Suprapubic skin (tissue), 3 donors: ENCODE measurements at regions not wholly inside any gene's neighbourhood (a gene's known extent, or its start where the extent isn't known, plus 50 kb on each side); places are given as distances from the start of the nearest gene placed in this dataset.

ENCODE experiments used
- POLR2A ChIP-seq, 2 donors: fragments of 450-650 bp; IDR thresholded peaks; one replicate each; pipeline ENCODE4 v1.6.1; 2017; ENCODE audit warnings: antibody characterized with exemption in 2 of 2, mild to moderate bottlenecking in 2 of 2, moderate library complexity in 2 of 2
- TF ChIP-seq, protein P1 (sequence below), 2 donors: fragments of 200-600 bp in 1 of 2; fragments of 450-650 bp in 1 of 2; sonication (generic) in 1 of 2; IDR thresholded peaks; one replicate each; pipeline ENCODE4 v1.5.1; 2016 to 2019; ENCODE audit warnings: antibody characterized with exemption in 2 of 2, mild to moderate bottlenecking in 1 of 2, moderate library complexity in 1 of 2

DNA sequence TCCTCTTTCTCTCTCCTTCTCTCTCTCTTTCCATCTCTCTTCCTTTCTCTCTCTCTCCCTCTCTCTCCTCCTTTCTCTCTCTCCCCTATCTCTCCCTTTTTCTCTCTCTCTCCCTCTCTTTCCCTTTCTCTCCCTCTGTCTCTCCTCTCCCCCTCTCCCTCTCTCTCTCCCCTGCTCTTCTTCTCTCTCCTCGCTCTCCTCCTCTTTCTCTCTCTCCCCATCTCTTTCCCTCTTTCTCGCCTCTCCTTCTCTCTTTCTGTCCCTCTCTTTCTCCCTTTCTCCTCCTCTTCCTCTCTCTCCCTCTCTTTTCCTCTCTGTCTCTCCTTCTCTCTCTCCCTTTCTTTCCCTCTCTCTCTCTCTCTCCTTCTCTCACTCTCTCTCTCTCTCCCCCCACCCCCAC lies 196.6 kb downstream of the UQCRFS1 start:
- TF ChIP-seq POLR2A (IDR thresholded peaks at IDR 0.05), result no peak
- TF ChIP-seq, protein P1, sequence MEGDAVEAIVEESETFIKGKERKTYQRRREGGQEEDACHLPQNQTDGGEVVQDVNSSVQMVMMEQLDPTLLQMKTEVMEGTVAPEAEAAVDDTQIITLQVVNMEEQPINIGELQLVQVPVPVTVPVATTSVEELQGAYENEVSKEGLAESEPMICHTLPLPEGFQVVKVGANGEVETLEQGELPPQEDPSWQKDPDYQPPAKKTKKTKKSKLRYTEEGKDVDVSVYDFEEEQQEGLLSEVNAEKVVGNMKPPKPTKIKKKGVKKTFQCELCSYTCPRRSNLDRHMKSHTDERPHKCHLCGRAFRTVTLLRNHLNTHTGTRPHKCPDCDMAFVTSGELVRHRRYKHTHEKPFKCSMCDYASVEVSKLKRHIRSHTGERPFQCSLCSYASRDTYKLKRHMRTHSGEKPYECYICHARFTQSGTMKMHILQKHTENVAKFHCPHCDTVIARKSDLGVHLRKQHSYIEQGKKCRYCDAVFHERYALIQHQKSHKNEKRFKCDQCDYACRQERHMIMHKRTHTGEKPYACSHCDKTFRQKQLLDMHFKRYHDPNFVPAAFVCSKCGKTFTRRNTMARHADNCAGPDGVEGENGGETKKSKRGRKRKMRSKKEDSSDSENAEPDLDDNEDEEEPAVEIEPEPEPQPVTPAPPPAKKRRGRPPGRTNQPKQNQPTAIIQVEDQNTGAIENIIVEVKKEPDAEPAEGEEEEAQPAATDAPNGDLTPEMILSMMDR (IDR thresholded peaks at IDR 0.05), result no peak
